Lung (tissue), 11 donors: ENCODE measurements at regions not wholly inside any gene's neighbourhood (a gene's known extent, or its start where the extent isn't known, plus 50 kb on each side); places are given as distances from the start of the nearest gene placed in this dataset.

ENCODE experiments used
- ATAC-seq: fragments of 200-7000 bp; cut with Tn5 transposase; one replicate; pipeline ENCODE4 v1.9.1; 2020; ENCODE audit warnings: moderate number of reproducible peaks; ENCODE audit not compliant: insufficient read depth, low FRiP score
- DNase-seq, 3 donors: peaks; one replicate each; pipeline ENCODE4 v3.0.0-alpha.2; 2013 to 2017
- H3K27ac ChIP-seq, 2 donors: one replicate each; pipeline ENCODE4 v1.5.1; 2013; ENCODE audit warnings: mild to moderate bottlenecking in 2 of 2, moderate library complexity in 2 of 2, control low read depth in 1 of 2, inconsistent platforms in 1 of 2, low read depth in 1 of 2, low read length in 1 of 2
- H3K27me3 ChIP-seq, 3 donors: one replicate each; pipeline ENCODE4 v1.5.1; 2013; ENCODE audit warnings: low read length in 2 of 3; ENCODE audit not compliant: control insufficient read depth in 3 of 3, insufficient read depth in 3 of 3
- H3K36me3 ChIP-seq, 4 donors: one replicate each; pipeline ENCODE4 v1.5.1; 2013; ENCODE audit warnings: low read length in 4 of 4, mild to moderate bottlenecking in 1 of 4, moderate library complexity in 1 of 4; ENCODE audit not compliant: control insufficient read depth in 4 of 4, insufficient read depth in 4 of 4
- H3K4me1 ChIP-seq, 5 donors: one replicate each; pipeline ENCODE4 v1.5.1; 2013; ENCODE audit warnings: low read length in 5 of 5, mild to moderate bottlenecking in 2 of 5, moderate library complexity in 1 of 5; ENCODE audit not compliant: control insufficient read depth in 5 of 5, insufficient read depth in 5 of 5
- H3K4me3 ChIP-seq: one replicate; pipeline ENCODE4 v1.5.1; 2013; ENCODE audit warnings: mild to moderate bottlenecking, control low read depth, moderate library complexity
- H3K9ac ChIP-seq, 2 donors: one replicate each; pipeline ENCODE4 v1.5.1; 2013; ENCODE audit warnings: low read length in 2 of 2, control low read depth in 1 of 2; ENCODE audit not compliant: insufficient read depth in 1 of 2
- H3K9me3 ChIP-seq, 4 donors: one replicate each; pipeline ENCODE4 v1.5.1; 2013; ENCODE audit warnings: low read length in 3 of 4, mild to moderate bottlenecking in 1 of 4, moderate library complexity in 1 of 4; ENCODE audit not compliant: control insufficient read depth in 4 of 4, insufficient read depth in 3 of 4
- WGBS, 2 donors: extraction: QIAGEN DNeasy Blood & Tissue Kit; methylation state at CpG; one replicate each; pipeline ENCODE4 v1.1.7; 2013; 5-methylcytosine and 5-hydroxymethylcytosine counted together
- TF ChIP-seq, protein P1 (sequence below): IDR thresholded peaks from 2 replicates; pipeline ENCODE4 v1.5.1; 2012; ENCODE audit warnings: mild to moderate bottlenecking; ENCODE audit errors: control extremely low read depth, extremely low read depth
- donor health status: control.
- donor health status: control.
- donor health status: Bipolar disorder and iron deficiency.
- donor health status: healthy.
- donor health status: DM: yes; HTN: yes; CAD: no.

DNA sequence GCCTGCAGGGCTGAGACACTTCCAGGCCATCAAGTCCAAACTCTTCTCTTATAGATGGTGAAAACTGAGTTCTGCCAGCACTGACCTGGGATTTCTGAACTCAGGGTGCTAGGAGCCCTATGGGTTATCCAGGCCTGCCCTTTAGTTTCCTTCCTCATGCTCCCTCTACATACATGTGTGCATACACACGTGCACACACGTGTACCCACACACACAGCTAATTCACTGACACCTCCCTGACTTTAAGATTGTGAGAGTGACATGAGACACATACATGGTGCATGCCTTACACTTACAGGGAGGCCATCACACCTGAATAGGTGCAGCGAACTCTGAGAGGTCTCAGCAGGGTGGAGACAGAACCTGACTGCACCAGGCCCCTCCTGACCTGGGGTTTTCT, 267.4 kb downstream of the CYP26B1 start:
- Histone ChIP-seq H3K36me3 (no peaks in the 10 kb centered on the region), H3K27ac (no peak overlapping the region), H3K9ac (no peak overlapping the region), H3K4me3 (no peak overlapping the region), H3K9me3 (peaks cover 0 to 5% (median 1%) of the 10 kb centered on the region in 4 donors), H3K4me1 (peaks cover 0 to 25% (median 4%) of the 10 kb centered on the region in 5 donors), H3K27me3 (no peaks in the 10 kb centered on the region)
- DNase-seq: no peak
- WGBS, 2 donors: 94% methylated on average over 3 of the region's 3 CpGs
- no peak for ATAC-seq
- TF ChIP-seq, protein P1, sequence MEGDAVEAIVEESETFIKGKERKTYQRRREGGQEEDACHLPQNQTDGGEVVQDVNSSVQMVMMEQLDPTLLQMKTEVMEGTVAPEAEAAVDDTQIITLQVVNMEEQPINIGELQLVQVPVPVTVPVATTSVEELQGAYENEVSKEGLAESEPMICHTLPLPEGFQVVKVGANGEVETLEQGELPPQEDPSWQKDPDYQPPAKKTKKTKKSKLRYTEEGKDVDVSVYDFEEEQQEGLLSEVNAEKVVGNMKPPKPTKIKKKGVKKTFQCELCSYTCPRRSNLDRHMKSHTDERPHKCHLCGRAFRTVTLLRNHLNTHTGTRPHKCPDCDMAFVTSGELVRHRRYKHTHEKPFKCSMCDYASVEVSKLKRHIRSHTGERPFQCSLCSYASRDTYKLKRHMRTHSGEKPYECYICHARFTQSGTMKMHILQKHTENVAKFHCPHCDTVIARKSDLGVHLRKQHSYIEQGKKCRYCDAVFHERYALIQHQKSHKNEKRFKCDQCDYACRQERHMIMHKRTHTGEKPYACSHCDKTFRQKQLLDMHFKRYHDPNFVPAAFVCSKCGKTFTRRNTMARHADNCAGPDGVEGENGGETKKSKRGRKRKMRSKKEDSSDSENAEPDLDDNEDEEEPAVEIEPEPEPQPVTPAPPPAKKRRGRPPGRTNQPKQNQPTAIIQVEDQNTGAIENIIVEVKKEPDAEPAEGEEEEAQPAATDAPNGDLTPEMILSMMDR: no peak

DNA sequence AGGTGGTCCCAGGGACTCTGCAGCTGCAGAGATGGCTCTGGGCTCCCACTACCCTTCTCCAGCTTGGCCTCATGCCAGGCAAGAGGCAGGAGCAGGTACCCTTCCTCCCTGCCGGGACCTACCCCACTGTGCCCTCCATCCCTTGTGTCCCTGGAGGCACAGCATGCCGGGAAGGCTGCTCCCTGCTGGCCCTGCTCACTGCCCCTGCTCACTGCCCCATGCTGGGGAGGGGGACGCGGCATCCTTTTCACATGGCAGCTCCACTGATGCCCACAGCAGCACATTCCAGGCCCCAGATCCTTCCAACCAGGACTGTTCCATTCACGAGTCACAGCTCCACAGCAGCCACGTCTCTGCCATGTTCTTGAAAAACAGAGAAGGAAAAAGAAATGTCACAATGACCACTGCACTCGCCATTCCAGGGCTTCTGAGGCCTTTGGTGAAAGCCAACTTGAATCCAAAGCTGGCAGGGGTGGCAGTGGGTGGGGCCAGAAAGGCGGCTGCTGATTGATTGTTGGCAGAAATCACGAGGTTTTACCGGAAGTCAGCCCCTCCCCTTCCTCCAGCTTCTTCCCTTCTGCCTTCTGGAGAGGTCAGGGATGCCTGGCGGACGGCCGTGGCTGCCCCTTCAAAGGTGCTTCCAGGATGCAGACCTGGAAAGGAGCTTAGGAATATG, 268.0 kb downstream of the CYP26B1 start:
- Histone ChIP-seq H3K27ac (no peak overlapping the region), H3K9ac (no peak overlapping the region), H3K9me3 (peaks cover 0 to 2% (median under 1%) of the 10 kb centered on the region in 4 donors), H3K36me3 (no peaks in the 10 kb centered on the region), H3K27me3 (no peaks in the 10 kb centered on the region), H3K4me1 (peaks cover 0 to 25% (median 4%) of the 10 kb centered on the region in 5 donors), H3K4me3 (no peak overlapping the region)
- TF ChIP-seq, protein P1: no peak
- no peak for ATAC-seq
- DNase-seq: no peak
- 73 to 75% methylated on average over 13 of the region's 13 CpGs for WGBS, 2 donors

DNA sequence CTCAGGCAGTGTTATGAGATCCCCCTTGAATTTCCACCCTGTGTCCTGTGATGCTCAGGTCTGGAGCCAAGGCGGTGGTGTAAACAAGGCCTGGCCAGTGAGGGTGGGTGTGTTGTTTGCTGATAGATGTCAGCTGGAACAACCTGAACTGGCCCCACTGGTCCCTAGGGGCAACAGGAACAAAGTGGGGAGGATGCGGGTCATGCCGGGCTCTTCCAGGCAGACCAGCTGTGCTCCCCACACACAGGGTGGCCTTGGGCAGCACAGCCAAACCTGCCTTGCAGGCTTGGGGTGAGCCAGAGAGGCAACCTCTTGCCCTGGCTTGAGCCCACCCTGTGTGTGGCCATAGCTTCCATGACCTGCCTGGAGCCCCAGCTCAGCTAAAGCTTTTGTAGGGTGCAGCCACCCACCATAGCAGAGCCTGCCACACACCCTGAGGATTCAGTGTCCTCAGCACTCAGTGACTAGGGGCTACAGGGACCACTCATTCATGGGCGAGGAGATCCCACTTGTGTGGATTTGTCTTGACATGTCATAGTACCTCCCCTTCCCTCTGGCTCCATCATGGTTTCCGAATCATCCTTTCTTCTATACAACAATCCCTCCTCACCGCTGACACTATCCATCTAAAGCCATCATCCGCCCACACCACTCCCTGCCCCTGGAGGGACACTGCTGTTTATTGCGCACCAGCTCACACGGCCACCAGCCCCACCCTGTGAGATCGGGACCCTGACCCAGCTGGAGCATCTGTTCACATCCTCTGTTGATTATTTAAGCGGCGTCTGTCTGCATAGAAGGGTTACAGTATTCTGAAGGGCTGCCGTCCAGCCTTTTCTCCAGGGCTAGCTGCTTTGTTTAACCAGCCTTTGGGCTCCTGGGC, 268.8 kb downstream of the CYP26B1 start:
- no peak overlapping the region for H3K27ac ChIP-seq
- H3K9me3 ChIP-seq: no peaks in the 10 kb centered on the region
- TF ChIP-seq, protein P1: no peak
- ATAC-seq (no peak), DNase-seq (no peak)
- no peak overlapping the region for H3K4me3 ChIP-seq
- H3K36me3 ChIP-seq: no peaks in the 10 kb centered on the region
- peaks cover 0 to 22% (median 4%) of the 10 kb centered on the region in 5 donors for H3K4me1 ChIP-seq
- 89 to 91% methylated on average over 13 of the region's 13 CpGs for WGBS, 2 donors
- no peak overlapping the region for H3K9ac ChIP-seq
- no peaks in the 10 kb centered on the region for H3K27me3 ChIP-seq
